GM18858 (cell line): ENCODE measurements at regions not wholly inside any gene's neighbourhood (a gene's known extent, or its start where the extent isn't known, plus 50 kb on each side); places are given as distances from the start of the nearest gene placed in this dataset.
"Not testable (repeated sequence)": the region's sequence is repeated elsewhere in the genome, so short reads cannot be mapped to it uniquely, and the experiment has no call there.

Source experiments
- ATAC-seq: cut with Tn5 transposase; IDR thresholded peaks from one replicate; pipeline ENCODE4 v1.9.1; 2021; ENCODE audit not compliant: unreplicated experiment

DNA sequence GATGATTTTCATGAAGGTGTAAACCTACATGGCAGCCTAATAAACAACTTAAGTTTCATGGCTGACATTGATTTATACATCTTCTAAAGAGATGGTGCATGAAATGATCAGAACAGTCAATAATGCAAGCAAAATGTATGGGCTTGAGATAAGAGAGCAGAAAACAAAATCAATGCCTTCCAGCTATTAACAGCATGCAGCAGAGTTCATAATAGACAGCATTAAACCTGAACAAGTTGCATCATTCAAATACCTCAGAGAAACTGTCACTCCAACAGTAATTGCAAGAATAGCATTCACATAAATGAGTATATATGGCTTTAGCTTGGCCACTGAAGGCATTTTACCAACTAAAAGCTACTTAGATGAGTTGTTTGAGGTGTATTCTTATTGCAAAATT, 319.6 kb upstream of the ARID1B start:
- ATAC-seq = no peak

DNA sequence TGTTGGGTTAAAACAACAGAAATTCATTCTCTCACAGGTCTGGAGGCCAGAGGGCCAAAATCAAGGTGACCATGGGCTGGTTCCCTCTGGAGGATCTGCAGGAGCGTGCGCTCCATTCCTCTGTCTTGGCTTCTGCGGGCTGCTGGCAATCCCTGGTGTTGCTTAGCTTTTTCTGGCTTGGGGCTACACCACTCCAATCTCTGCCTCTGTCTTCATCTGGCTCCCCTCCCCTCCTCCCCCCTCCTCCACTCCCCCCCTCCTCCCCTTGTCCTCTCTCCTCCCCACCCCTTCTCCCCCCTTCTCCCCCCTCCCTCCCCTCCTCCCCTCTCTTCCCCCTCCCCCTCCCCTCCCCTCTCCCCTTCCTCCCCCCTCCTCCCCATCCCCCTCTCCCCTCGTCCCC, 321.3 kb upstream of the ARID1B start:
- ATAC-seq = no peak

DNA sequence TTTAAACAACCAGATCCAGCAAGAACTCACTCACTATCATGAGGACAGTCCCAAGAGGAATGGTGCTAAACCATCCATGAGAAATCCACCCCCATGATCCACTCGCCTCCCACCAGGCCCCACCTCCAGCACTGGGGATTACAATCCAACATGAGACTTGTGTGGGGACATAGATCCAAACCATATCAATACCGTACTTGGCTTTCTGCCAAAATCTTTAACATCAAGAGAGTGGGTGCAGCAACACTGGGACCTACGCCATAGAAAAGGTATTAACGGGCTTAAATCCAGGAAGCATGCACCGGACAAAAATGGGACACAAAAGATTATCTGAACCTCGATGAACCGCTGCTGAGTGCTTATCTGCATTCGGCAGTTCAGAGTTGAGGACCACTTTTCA, 322.3 kb upstream of the ARID1B start:
- no peak for ATAC-seq

DNA sequence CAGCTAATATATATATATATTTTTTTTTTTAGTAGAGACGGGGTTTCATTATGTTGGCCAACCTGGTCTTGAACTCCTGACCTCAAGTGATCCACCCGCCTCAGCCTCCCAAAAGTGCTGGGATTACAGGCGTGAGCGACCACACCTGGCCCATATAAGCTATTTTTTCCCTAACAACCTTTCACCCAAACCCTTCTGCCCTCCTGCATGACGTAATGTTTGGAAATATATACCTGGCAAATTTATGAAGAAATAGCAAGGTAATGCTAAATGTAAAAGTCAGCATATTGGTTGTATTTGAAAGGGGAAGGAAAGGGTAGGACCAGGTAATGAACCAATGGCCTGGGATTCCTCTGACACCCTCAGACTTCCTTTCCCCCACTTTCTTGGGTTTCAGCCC, 325.5 kb upstream of the ARID1B start:
- no peak for ATAC-seq

- ATAC-seq = no peak
Measured at GRCh38 chr6:156451088-156451487, 326.1 kb upstream of the ARID1B start.

DNA sequence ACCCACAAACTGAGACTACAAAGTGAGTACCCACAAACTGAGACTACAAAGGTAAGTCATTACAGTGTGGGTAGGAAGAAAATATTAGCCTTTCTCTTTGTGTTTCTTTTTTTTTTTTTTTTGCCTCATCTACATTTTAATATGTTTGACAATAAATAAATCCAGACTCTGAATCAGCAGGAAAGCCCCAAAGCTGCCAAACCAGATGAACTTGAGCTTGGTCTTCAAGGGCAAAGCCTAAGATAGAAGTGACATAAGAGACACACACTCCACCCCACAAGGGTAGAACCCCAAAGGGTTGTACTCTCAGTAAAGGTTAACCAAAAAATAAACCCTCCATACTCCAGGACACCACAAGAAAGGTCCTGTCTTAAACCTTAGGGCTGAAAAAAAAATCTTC, 326.8 kb upstream of the ARID1B start:
- no peak for ATAC-seq

- no peak for ATAC-seq
Measured at GRCh38 chr6:156449569-156449968, 327.6 kb upstream of the ARID1B start.

DNA sequence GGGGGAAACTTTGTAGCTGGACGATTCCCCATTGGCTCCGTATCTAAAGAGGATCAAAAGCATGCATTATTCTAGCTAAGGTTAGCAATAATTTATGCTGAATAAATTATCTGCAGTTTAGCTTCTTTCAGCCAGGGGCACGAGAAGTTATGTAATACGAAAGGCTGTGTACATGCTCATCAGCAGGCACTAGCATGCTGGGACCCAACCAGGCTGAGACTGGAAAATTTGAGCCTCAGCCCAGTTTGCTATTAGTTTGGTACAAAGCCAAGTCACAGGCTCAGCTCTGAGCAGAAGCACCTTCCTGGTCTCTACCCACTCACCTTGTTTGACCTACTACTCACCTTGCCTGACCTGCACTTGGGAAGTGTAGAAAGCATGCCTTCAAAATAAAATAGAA, 328.1 kb upstream of the ARID1B start:
- no peak for ATAC-seq

DNA sequence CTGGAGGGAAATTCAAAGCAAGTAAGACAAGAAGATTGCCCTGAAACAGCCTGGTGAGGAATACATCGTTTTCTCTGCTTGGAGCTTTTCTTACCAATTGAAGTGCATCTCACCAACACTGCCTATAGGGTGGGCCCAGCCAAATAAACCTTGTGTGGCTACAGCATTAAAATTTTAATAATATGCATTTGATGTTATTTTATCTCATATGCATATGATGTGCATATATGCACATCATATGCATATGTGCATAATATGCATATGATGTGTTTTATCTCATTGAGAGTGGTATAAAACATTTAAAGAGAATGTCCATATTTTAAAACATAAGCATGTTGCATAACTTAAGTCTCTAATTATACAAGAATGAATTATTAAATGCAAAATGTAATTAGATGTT, 328.6 kb upstream of the ARID1B start:
- ATAC-seq = no peak

DNA sequence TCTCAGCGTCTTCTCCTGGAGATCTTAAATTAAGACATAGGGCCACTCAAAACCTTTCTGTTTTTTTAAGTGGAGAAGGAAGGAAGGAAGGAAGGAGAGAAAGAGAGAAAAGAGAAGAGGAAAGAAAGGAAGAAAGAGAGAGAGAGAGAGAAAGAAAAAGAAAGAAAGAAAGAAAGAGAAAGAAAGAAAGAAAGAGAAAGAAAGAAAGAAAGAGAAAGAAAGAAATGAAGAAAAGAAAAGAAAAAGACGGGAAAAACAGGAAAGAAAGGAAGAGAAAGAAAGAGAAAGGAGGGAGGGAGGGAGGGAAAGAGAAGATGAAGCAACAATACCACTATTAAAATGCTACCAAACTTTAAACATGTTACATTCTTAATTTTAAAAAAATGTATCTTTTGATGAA, 336.5 kb upstream of the ARID1B start:
- ATAC-seq = no peak

DNA sequence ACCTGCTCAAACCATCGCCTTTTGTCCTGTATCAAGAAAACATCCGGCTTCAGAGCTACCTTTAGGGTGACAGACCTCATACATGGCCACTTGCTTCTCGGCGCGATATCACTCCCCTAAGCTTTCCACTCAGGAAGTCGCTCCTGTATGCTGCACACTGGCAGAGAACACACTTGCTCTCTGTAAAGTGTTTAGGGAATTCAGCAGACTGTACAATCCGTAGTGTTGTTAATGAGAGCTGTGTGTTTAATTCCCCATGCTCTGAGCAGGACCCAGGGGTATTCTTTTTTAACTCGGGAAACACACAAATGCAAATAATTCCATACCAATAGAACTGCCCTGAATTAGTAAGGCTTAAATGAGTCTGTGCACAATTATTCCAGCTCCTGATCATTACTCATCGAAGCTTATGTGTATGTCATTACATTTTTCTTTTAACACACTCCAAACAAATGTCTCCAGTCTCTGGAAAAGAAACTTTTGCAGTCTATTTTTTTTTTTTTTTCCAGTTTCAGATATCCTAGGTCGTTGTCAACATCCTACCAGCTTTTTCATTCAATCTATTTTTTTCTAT, 338.7 kb upstream of the ARID1B start:
- no peak for ATAC-seq

DNA sequence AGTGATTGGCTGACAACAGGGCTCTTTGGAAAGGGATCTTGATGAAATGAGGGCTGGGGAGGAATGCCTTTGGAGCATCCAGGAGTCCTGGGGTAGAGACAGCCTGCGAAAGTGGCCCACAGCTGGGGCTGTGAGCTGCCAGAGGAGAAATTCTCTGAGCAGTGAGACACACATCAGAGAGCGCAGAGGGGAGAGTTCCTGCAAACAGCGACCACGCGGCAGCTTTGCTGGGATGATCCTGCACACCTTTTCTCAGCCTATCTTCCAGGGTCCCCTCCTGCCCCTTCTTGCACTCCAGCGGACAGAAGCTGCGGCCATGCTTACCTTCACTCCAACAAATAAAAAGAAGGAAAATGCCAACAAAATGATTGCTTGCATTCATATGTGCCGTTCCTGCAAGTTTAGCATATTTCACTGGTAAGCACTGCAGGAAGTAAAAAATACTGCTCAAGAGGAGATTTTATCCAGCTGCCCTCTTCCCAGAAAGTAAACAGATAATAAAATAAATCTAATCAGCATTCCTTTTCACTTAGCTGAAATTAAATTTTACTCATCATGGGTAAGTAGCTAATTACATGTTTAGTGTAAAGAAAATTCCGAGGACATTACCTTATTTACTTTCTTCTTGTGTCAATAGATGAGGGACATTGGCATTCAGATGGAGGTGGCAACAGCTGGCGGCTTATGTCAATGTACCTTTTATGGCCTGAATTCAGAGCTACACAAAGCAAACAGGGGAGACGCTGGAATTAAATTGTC, 339.9 kb upstream of the ARID1B start:
- no peak for ATAC-seq

DNA sequence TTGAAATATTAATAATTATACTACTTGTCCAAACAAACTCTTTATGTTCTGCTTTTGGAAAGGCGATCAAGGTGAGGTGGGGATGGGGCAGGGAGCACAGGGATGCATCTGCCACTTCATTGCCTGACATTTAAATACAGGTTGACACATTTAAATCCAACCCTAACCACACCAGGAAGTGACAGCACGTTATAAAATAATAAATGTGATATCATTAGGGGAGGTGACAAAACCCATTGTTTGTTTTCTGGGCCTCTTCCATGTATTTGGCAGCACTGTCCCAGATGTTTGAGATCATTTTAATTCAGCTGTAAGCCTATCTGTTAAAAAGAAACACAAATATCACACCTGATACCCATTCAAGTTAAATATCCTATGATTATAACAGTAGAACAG, 342.4 kb upstream of the ARID1B start:
- ATAC-seq = no peak

GRCh38 chr6:156434049-156434794, 343.0 kb upstream of the ARID1B start:
- no peak for ATAC-seq

DNA sequence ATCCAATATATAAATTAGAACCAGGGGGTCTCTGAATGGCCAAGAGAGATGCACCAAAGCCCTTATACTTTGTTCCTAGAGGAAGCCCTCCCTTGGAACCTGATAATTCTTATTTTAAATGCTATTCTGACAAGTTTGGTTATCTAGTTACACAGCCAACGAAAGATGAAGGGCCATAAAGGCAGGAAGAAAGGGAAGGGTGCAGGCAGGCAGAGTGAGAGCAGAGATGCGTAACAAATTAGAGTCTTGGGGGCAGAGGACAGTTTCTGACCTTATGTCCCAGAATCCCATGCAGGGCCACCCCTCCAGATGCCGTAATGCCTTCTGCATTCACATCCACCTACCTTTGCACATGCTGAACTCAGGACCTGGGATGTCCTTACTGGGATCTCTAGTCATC, 344.6 kb upstream of the ARID1B start:
- no peak for ATAC-seq

GRCh38 chr6:156430386-156430785, 346.8 kb upstream of the ARID1B start:
- no peak for ATAC-seq

GRCh38 chr6:156427345-156427744, 349.8 kb upstream of the ARID1B start:
- ATAC-seq = no peak

DNA sequence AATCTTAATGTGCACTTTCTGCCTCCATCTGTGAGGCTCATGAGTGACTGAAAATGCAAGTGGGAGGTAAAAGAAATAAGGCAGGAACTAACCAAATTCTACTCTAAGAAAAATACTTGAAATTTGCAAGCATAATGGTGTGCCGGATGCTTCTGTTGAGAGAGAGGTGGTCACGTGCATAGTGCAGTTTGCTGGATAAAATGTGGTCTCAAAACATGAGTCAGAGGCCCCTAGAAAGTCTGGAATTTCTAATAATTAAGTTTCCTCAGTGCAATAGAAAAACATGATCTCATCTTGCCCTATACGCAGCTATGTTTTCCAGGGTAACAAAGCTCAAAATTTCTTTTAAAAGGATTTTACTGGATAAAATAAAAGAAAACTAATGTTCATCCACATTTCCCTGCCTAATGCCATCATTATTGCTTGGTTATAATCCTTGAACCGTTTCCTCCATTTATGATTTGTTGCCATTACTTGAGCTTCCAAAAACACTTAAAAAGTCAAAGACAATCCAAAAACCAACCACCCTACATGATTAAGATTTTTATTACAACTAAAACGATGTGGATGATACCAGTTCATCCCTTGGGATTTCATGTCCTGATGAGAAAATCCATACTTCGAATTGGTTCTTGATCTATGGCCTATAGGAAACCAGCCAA, 351.7 kb upstream of the ARID1B start:
- ATAC-seq = no peak

DNA sequence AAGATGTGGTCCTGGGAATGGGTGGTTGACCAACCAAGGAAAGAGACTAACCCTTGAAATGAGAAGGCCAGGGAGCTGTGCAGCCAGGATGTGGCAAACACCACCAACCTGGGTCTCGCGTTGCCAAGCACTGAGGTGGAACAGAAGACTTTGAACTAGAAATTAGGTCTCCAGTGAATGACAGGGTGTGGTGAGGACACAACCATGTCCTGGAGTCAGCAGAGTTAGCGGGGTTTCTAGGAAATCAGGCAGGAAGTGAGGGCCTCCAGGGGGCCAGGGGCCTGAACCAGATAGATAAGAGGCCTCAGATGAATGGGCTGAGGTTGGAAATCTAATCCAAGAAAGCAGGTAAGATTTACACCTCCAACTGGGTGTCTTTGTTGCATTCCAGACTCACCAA, 353.3 kb upstream of the ARID1B start:
- ATAC-seq = no peak

GRCh38 chr6:156423075-156423474, 354.1 kb upstream of the ARID1B start:
- ATAC-seq = no peak

DNA sequence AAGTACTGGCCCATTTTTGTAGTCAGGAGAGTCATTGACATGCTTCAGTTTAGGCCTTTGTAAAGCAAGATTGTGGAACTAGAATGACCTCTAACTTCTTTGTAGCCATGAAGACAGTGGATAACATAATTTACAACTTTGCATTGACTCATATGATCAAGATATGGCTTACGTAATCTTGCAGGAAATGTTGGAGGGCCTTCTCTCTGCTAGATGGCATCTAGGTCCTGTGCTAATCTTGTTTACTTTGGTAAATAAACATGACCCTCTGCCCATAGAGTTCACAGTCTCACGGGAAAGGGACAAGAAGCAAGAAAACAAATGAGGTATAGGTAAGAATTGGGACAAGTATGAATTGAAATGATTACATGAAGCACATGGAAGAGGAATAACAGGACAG, 355.2 kb upstream of the ARID1B start:
- no peak for ATAC-seq

DNA sequence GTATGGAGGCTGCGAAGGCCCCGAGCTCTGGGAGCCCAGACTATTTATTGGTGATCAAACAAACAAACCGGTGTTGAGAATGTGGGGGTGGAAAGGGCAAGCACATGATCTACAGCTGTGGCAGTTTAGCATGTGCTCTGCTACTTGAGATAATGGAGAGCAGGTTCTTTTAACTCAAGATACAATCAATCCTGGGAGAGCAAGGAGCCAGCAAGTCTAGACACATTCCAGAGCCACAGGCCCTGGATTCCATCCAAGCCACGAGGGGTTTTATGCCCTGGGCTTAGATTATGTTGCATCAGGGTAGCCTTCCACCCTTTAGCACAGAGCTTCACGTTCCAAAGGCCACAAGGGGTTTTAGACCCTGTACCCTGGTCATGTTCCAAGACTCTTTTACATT, 355.9 kb upstream of the ARID1B start:
- ATAC-seq = not testable (repeated sequence)
